Stimulated activated CD8-positive, alpha-beta memory T cell treated with anti-CD3 and anti-CD28 coated beads, Interleukin-2, amount 100 ng/mL, for 48 hours (primary cell): ENCODE measurements at regions not wholly inside any gene's neighbourhood (a gene's known extent, or its start where the extent isn't known, plus 50 kb on each side); places are given as distances from the start of the nearest gene placed in this dataset.

Experiments
- DNase-seq, 2 donors: peaks; one replicate each; pipeline ENCODE4 v3.0.0-alpha.2; 2020; ENCODE audit warnings: low read depth in 2 of 2

- no peak for DNase-seq
Observed at GRCh38 chrX:22395372-22395771, 122.7 kb downstream of the CBLL2 start.

GRCh38 chrX:22396408-22396807 lies 123.7 kb downstream of the CBLL2 start:
- no peak for DNase-seq

- DNase-seq, result no peak
Observed at GRCh38 chrX:22397566-22397965, 124.9 kb downstream of the CBLL2 start.

GRCh38 chrX:22399437-22400192 lies 126.9 kb downstream of the CBLL2 start:
- no peak for DNase-seq

- no peak for DNase-seq
Observed at GRCh38 chrX:22404297-22404696, 131.6 kb downstream of the CBLL2 start.

GRCh38 chrX:22406201-22406737 lies 133.6 kb downstream of the CBLL2 start:
- DNase-seq, result no peak

GRCh38 chrX:22409418-22409817 lies 136.7 kb downstream of the CBLL2 start:
- no peak for DNase-seq

- no peak for DNase-seq
Observed at GRCh38 chrX:22424122-22424915, 151.6 kb downstream of the CBLL2 start.

GRCh38 chrX:22424919-22425318 lies 152.2 kb downstream of the CBLL2 start:
- DNase-seq, result no peak

GRCh38 chrX:22429704-22430103 lies 157.0 kb downstream of the CBLL2 start:
- DNase-seq, result no peak

GRCh38 chrX:22430701-22431100 lies 158.0 kb downstream of the CBLL2 start:
- DNase-seq, result no peak

- DNase-seq, result no peak
Observed at GRCh38 chrX:22433292-22434070, 160.8 kb downstream of the CBLL2 start.

- DNase-seq, result no peak
Observed at GRCh38 chrX:22445880-22446279, 173.2 kb downstream of the CBLL2 start.

- DNase-seq, result no peak
Observed at GRCh38 chrX:22462959-22463358, 190.2 kb downstream of the CBLL2 start.

- DNase-seq, result no peak
Observed at GRCh38 chrX:22467571-22467970, 194.9 kb downstream of the CBLL2 start.

- no peak for DNase-seq
Observed at GRCh38 chrX:22481436-22481835, 208.7 kb downstream of the CBLL2 start.

- DNase-seq, result no peak
Observed at GRCh38 chrX:22486296-22486695, 213.6 kb downstream of the CBLL2 start.

GRCh38 chrX:22516893-22517292 lies 244.2 kb downstream of the CBLL2 start:
- no peak for DNase-seq

GRCh38 chrX:22520128-22520828 lies 247.6 kb downstream of the CBLL2 start:
- no peak for DNase-seq

- no peak for DNase-seq
Observed at GRCh38 chrX:22526339-22526738, 253.6 kb downstream of the CBLL2 start.

- no peak for DNase-seq
Observed at GRCh38 chrX:22527302-22527701, 254.6 kb downstream of the CBLL2 start.

- no peak for DNase-seq
Observed at GRCh38 chrX:22533898-22534297, 261.2 kb downstream of the CBLL2 start.
